ENCODE measurements at regions not wholly inside any gene's neighbourhood (a gene's known extent, or its start where the extent isn't known, plus 50 kb on each side); places are given as distances from the start of the nearest gene placed in this dataset.
"Not testable (repeated sequence)": the region's sequence is repeated elsewhere in the genome, so short reads cannot be mapped to it uniquely, and the experiment has no call there.

- intact Hi-C loops (cut with micrococcal nuclease), result no loop called here
Observed at GRCh38 chr7:81002421-81002820, 83.6 kb upstream of the SEMA3C start.

DNA sequence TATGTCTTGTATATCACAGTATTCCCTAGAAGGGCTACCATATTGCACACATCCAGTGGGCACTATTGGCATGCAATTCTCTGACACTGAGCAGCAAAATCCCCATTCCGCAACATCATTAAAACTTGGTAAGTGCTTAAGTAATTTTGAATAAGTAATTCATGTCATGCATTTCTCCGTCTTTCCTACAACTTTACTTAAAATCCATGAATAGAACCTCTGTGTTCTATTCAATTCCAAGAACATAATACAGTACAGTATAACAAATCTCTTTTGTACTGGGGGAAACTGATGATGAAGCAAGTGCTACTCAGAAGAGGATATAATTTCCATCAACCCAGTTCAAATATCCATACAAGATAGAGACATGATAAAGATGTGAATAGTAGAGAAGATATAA, 80.9 kb upstream of the SEMA3C start:
- intact Hi-C loops (cut with micrococcal nuclease), result no loop called here

DNA sequence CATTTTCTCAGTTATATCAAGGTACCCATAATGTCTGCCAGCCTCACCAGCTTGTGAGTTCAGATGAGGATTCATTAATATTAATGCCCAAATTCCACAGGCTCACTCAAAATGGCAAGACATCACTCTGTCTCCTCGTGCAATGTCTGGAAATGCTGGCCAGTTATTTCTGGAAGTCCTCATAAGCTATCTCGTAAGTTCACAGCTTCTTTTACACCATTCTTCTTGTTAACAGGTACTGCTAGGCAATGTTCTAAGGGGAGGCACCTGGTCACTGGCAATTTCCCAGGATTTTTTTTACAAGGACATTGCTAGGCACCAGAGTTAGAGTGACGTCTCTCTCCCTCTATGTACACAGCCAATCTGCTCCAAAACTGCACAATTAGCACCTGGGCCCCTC, 80.2 kb upstream of the SEMA3C start:
- intact Hi-C loops (cut with micrococcal nuclease), result no loop called here

DNA sequence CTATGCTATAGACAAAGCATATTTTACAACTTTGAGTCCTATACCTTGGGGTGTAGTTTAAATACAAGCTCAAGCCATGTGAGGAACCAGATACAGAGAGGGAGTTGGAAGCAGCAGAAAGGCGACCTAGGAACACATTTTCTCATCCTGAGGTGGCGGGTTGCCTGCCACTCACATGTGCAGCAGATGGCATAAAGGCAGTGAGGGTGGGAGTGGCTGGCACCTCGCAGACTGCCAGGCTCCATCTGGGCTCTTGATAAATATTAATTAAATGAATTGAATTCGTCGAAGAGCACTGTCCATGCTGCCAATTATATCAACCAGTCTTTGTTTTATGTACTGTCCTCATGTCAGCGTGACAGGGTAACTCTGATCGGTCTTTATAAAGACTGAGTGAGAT, 79.0 kb upstream of the SEMA3C start:
- intact Hi-C loops (cut with micrococcal nuclease), result no loop called here

DNA sequence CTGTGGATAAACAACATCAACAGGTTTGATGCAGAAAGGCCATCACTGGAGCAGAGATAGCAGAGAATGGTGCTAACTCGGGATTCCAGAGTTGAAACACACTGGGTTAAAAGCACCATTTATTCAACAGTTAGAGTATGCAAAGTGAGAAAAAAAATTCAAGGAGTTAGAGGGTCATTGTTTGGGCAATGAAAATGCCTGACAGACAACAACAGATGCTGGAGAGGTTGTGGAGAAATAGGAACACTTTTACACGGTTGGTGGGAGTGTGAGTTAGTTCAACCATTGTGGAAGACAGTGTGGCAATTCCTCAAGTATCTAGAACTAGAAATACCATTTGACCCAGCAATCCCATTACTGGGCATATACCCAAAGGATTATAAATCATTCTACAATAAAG, 77.4 kb upstream of the SEMA3C start:
- intact Hi-C loops (cut with micrococcal nuclease), result not testable (repeated sequence)

- intact Hi-C loops (cut with micrococcal nuclease), result no loop called here
Observed at GRCh38 chr7:80991654-80992053, 72.8 kb upstream of the SEMA3C start.

GRCh38 chr7:80984619-80985018, 65.8 kb upstream of the SEMA3C start:
- intact Hi-C loops (cut with micrococcal nuclease), result no loop called here

GRCh38 chr7:80981405-80981804, 62.6 kb upstream of the SEMA3C start:
- intact Hi-C loops (cut with micrococcal nuclease), result no loop called here

DNA sequence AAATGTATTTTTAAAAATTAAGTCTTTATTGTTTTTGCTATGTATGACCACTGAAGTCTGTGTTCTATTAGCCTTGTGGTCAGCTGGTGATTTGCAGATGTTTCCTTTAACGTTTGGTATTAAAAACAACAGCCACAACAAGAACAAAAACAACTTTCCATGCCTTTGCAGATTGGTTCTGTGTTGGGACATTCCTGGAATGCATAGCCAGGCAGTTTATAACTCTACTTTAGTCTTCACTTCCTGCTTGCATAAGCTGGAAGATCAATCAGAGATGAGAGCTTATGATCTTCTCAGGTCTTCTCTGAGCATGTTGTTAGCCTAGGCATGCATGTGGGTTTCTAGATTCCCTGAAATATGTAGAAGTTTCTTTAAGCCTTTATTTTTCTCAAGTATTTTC, 58.9 kb upstream of the SEMA3C start:
- intact Hi-C loops (cut with micrococcal nuclease), result no loop called here

- intact Hi-C loops (cut with micrococcal nuclease), result no loop called here
Observed at GRCh38 chr7:80974396-80975358, 55.8 kb upstream of the SEMA3C start.

DNA sequence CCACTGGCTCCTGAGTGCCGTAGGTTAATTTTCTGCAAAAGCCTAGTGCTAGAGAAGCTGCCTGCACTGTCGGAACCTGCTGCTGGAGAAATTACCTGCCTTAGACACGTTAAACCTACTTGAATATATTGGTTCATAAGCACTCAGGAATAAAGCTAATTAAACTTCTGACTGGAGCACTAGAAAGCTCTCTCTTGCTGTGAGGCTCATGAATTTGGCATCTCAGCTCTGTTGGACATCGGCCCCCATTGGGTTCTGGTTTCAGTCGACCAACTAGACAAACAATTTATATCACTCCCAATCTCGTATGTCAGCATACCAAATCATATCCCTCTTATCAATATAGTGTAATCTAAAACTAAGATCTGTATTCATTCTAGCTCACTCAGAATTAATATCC, 52.4 kb upstream of the SEMA3C start:
- intact Hi-C loops (cut with micrococcal nuclease), result no loop called here
